ENCODE measurements at regions not wholly inside any gene's neighbourhood (a gene's known extent, or its start where the extent isn't known, plus 50 kb on each side); places are given as distances from the start of the nearest gene placed in this dataset.
A peak's percentile ranks its signal among the peaks of the same experiment; 100 is the strongest.

DNA sequence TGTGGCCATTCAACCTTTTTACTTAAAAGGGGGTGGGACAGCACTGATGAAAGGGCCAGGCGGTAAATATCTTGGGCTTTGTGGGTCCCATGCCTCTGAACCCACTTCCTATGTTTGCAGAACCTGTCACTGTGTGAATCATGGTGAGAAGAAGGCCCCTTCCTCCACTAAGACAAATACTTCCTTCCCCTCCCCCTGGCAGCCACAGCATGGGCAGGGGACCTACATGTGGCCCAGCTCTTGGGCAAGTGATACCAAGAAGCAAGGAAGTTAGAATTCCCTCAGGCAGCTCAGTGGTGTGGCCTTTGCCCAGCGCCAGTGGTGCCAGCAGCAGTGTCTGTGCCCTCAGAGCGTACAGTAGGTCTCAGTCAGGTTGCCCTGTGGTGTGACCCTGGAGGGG is 168.6 kb downstream of the TRIM33 start:
- DNase-seq: no peak

DNA sequence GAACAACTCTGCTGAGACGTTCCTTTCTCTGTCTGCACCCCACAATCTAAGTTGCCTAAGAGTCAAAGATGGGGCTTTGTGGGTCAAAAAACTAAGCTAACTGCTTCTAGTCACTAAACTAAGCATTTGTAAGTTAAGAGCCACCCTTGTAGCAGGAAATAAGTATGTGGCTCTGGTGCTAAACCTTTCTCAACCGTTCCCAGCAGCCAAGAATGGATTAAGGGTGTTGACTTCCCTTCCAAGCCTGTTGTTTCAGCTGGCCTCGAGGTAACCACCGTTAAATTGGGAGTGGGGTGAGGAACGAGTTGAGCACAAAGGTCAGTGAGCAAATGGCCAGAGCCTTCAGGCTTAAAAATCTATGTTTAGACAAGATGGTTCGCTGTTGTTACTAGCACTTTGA is 169.1 kb downstream of the TRIM33 start:
- peak; percentile 20 for DNase-seq

DNA sequence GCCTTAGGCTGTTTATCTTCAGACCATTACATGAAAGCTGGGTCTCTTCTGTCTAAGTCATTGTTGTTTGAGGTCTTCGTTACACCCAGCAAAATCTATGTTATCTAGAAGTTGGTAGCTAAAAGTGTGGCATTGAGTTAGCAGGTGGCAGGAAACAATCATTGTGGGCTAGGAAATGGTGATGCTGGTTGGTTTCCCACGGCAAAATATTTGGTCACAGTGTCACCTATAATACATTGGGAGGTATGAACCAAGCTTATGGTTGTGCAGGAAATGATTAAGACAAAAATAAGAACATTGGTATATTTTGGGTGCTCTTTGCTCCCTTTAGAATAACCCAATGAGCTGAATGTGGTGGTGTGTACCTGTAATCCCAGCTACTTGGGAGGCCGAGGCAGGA is 169.7 kb downstream of the TRIM33 start:
- DNase-seq: no peak

DNA sequence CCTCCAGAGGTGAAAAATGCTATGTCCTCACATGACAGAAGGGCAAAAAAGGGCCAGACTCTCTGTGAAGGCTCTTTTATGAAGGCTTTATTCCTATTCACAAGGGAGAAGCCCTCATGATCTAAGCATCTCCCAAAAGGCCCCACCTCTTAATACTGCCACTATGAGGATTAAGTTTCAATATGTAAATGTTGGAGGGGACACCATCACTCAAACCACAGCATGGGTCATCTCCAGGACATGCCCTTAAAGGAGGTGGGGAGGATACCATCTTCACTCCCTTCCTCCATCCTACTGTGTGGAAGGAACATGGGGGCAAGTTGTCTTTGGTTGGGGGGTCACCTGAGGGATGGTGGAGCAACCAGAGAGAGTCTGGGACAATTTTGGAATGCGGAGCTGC is 170.1 kb downstream of the TRIM33 start:
- DNase-seq: no peak

DNA sequence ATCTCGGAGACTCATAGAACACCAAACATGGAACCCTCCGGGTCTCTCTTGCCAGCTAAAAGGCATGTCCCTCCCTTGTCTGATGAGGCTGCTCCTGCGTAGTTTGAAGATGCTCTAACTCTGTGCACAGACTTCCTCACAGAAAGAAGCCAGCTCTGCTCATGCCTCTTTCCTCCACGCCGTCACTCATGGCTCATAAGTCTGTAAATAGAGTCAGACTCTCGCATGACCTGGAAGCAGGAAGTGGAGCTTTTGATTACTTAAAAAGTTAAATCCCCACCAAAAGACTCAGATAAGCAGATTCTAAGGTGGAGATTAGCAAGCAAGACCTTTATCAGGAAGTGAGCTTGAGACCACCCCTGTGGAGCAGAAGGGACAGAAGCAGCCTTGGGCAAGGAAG is 171.6 kb downstream of the TRIM33 start:
- DNase-seq: no peak

DNA sequence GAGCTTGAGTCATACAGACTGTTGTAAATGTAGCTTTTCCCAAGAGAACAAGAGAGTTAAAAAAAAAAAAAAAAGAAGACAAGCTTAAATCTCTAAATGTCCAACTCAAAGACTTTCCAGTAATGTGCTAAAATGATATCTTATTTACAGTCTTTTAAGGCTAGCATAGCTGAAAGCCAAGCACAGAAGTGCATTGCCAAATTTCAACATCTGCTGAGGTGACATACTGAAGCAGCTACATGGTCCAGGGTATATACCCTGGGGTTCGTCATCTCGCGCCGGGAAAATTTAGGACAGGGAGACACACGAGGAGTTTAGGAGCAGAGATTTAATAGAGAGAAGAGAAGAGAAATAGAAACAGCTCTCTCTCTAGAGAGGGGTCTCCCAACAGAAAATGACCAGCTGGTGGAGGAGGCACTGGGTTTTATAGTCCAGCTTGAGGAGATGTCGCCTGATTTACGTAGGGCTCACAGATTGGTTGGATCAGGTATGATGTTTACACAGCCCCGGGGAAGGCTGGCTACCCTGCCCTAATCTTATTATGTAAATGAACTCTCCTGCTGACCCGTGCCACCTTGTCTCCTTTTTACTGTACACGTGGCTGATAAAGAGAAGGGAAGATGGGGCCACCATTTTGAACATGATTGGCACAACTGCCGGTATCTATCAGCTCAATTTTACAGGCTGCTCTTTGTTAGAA is 172.7 kb downstream of the TRIM33 start:
- DNase-seq: no peak

DNA sequence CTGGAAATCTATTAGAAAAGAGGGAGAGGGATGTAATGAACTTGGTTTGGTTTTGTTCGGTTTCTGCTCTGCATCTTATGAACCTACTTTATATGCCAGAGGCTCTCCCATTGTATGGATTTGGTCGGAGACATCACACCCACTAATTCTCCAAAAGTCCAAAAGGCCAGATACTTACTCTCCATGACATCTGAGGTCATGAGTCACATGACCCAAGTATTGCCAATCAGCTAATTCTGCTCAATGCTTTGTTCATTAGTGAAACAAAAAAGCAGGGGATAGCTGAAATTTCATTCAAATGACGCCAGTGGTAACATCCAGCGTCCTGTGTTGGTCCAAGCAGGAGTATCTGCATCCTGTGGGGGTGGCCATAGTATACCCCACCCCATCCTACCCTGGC is 173.6 kb downstream of the TRIM33 start:
- DNase-seq: no peak

DNA sequence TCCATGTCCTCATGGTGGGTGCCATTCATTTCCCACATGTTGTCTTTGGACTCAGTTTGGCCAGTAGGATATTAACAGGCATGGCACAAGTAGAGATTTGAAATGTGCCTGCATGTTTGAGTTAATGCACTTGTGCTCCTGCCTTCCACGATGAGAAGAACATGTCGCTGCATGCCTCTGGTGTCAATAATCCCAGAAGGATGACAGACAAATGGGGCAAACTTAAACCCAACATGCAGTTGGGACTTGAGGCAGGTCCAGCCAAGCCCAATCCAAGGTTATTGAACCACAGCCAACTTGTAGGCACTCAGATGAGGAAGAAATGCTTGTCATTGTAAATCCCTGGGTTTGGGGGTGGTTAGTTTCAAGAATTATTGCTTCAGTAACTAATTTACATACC is 174.6 kb downstream of the TRIM33 start:
- DNase-seq: no peak

DNA sequence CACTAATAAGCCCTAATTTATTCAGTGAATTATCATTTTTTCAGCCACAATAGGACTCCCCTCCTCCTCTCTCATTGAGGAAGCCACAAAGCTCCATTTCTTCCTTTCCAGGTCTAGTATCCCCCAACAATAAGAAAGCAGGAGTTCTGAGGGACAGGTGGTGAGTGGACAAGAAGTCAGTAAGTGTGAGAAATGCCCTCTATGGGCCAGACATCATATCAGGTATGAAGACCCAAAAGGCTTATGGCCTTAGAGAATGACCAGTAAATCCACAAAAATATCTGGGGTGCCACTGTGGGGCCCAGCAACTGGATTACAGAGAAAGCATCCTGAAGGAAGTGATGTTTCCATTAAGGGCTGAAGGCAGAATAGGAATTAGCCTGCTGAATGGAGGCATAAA is 175.7 kb downstream of the TRIM33 start:
- no peak for DNase-seq

DNA sequence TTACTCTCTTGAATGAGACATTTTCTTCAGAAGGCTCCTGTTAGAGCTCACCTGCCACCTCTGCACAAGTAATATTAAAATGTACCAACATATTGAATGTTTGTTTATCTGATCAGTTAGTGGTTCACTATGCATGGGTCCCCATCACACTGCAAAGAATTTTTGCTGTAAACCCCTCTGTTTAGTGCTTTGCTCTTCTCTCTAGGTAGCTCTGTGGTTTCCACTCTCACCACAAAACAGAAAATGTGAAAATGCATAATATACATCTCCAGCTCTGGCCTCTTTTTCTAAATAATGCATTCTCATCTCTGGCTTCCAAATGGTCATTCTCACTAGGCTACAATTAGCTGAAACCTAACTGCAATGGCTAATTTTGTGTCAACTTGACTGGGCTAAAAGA is 176.7 kb downstream of the TRIM33 start:
- no peak for DNase-seq

DNA sequence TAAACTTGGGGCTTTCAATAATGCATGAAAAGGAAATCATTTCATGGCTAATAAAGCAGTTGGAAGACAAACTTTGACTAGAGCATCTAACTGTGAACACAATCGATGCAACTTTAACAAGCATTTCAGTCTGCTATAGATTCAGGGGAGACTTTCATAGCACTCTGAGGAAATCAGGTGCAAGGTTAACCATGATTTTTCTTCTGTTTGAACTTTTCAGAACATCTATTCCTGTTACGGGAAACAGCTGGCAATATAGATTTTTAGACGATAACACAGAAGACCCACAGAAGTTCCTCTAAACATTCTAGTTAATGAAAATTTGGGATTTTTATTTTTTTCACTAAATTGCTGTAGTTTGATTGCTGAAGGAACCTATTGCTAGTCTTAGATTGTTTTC is 177.3 kb downstream of the TRIM33 start:
- no peak for DNase-seq

DNA sequence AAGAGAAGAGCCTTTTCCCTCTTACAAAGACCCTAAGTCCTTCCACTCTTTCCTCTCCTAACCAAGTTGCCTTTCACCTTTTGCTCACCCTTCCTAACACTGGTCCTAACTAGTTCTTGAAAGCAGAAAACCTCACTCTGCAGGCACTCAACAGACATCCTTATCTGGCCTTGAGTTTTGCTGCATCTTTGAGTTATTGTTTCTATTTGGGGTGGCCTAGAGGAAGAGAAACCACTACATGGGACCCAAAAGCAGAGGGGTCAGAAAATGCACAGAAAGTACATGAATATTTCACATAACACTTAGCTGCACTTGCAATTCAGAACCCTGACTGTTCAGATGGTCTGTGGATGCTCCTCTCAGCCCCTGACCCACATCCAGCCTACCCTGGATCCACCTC is 178.3 kb upstream of the SYT6 start:
- DNase-seq: no peak

DNA sequence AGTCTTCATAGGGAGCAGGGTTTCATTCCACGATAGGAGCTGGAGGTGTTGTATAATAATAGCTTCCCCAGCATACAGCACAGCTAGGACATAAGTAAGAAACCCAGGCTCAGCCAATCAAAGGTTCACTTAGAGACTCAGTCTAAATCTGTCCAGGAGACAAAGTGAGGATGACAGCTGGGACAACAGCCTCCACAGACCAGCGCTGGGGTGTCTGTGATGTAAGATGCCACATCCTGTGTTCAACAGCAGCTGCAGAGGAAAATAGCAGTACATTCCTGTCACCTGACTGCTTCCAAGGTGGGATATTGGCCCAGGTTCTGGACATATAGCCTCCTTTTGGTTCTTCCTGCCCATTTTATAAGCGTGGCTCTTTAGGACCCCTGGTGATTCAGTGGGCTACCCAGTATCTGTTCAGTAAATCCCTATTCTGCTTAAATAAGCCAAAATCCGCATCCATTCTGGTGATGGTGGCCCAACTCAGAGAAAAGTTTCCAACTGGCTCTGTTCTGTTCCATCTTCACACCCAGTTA is 176.8 kb upstream of the SYT6 start:
- no peak for DNase-seq

DNA sequence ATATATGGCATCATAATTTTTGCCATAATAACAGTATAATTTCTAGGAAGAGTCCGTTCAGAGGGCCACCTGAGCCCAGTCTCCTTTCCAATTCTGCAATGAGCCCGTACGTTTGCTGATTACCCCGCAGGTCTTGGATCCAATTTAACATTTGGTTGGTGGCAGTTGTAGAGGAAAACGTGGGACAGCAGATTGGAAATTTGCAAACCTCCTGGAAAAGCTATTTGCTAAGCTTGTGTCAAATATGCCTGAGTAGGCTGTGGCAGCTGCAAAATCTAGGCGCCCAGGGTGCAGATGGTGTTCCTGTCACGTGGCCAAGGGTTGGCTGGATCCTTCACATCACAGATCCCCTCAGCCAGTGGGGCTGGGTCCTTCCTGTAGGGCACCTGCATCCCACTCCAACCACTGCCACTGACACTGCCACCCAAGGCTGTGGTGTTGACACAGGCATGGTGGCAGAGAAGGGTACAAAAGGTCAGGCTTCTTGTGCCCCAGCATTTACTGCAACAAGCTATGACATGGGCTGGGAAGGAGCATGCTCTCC is 174.8 kb upstream of the SYT6 start:
- no peak for DNase-seq

DNA sequence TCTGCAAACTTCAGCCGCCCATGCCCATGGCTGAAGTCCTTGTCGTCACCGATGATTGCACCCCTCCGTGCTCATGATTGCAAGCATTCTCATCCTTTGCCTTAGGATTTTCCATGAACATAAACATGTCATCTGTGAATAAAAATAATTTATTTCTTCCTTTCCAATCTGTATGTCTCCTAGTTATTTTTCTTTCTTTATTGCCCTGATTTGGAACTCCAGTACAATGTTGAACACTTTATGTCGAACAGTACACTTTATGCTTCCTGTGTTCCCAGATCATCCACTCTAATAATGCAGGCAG is 170.9 kb upstream of the SYT6 start:
- peak; percentile 34 for DNase-seq

DNA sequence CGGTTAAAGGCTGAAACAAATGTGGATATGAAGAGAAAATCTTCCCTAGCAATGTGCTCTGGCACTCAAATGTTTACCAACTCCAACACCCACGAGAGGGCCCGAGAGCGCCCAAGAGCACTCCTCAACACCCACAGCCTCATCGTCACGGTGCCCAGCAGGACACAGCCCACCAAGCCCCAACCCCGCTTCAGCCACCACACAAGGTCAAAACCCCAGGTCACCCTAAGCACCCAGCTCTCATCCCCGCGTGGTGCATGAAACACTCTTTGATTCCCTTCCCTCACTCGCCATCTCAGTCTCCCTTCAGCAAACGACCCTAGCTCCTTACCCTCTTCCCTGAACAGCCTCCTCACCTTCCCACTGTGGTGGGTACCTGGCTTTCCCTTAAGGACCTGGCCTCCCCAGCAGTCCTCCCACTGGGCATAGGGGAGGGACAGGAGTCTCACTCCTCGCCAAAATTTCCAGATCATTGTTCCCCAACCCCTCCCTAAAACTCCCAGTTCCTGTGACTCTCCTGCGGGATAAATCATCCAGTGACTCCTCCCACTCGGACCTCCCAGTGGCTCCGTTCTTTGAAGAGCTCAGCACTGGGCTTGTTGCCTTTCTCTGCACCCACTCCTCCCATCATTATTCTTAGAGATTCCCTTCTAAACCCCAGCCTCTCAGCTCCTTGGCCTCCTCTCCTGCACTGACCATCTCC is 170.4 kb upstream of the SYT6 start:
- peak; percentile 61 for DNase-seq

DNA sequence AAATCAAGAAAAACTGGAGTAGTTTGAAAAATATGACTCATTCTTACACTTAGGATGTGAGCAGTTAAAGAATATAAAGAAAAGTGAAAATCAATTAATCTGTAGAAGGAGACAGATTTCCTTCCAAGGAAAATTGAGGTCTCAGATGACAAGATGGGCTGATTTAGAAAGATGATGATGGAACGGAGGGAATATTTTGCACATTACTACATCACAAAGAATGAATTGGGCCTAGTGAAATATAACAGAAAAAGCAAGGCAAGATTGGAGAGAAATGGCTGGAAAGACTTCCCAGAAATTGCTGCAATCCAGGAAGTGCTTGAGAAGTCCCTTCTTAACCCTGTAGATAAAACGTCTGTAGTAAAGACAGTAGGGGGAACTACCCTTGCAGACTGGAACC is 169.1 kb upstream of the SYT6 start:
- DNase-seq: no peak

DNA sequence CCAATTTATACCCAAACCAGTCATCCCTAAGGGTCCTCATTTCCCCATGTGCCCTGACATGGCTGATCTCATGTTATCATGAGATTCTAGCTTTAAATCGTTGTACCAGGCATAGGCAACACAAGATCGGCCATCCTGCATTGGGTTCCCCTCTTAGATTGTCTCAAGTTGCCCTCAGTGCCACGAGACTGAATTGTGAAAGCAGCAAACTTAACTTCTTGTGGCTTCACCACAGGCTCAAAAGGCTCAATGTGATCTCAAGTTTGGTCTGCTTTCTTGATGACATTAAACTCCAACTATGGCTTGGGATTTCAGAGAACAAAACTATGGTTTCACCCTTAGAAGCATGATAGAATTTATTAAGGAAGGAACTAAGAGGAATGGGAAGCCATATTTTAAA is 168.5 kb upstream of the SYT6 start:
- no peak for DNase-seq

DNA sequence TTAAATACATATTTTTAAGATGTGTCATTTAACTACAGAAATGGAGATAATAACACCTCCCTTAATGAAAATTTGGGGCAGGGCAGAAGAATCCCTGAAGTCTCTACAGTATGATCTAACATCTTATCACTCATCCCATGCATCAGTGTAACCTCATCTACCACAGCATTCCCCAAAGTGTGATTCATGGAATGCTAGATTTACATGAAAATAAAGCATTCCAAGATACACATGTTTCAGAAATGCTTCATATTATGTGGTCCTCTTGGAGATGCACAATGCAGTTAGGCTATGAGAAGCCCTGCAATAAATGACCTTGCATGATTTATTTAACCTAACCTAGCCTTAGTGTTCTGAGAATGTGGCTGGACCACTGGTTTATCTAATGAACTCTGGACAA is 166.9 kb upstream of the SYT6 start:
- no peak for DNase-seq

DNA sequence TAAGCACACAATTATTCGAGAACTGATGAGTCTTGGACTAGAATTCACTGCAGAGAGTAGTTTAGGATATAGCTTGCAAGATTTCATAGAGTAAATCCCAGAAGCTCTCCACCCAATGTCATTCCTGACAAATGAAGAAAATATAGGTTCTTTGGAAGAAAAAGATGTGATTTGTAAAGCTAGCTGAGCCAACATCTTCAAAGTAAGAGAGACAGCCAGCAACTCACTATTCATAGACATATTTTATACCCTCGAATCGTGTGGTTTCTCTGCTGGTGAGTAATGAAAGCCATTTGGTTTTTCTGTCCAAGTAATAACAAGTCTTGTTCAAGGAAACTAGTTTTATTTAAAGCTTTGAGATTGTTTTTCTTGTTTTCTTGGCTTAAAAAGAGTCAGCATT is 165.7 kb upstream of the SYT6 start:
- DNase-seq: no peak

DNA sequence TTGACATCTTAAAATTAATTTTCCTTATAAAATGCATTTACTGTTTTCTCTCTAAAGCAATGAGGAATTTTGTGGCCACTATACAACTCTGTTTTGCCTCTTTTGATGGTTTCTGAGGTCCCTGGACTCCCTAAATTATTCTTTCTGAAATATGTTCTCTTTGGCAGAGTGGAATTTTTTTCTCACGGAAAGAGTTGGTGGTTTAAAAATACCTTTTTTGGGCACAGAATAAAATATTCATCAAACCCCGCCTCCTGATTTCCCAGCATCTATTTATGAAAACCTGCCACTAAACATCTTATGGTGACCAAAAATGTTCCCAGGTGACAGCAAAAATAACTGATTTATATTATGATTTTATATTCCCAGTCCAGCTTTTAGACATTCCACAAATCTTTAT is 165.3 kb upstream of the SYT6 start:
- DNase-seq: no peak

DNA sequence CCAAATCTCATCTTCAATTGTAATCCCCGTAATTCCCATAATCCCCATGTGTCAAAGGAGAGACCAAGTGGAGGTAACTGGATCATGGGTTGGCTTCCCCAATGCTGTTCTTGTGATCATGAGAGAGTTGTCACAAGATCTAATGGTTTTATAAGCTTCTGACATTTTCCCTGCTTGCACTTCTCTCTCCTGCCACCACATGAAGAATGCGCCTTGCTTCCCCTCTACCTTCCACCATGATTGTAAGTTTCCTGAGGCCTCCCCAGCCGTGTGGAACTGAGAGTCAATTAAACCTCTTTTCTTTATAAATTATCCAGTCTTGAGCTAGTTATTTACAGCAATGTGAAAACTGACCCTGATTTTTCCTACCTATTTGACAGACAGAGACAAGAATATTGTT is 162.5 kb upstream of the SYT6 start:
- no peak for DNase-seq

DNA sequence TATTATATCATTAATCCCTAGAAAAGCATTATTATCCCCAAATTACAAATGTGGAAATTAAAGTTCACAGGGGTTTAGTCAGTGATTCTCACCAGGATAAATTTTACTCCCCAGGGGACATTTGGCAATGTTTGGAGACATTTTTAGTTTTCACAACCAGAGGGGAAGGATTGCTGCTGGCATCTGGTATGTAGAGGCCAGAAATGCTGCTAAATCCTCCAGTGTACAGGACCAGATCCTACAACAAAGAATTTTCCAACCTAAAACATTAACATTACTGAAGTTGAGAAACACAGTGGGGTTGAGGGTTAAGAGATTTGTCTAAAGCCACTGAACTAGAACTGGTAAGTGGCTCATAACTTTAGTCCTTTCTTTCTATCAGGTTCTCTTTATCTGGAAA is 162.0 kb upstream of the SYT6 start:
- no peak for DNase-seq

DNA sequence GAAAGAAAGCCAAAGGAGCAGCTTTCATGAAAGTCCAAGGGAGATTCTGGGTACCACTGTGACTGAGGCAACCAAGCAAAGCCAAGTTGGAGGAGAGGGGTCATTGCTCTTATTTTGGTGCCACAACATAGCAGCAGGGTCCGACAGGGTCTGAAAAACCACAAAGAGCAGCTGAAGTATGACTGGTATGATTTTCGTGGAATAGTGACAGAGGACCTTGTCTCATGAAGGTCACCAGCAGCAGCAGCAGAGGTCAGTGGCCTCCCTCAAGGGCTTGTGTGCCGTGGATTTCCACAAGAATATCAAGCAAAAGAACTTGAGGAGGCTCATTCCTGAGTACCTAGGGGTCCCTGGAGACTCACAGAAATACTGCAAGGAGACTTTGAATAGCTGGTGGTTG is 160.9 kb upstream of the SYT6 start:
- DNase-seq: no peak

All from left kidney (tissue), 1 donor.